BLaER1 treated with 17β-estradiol and CSF1 and Interleukin-3, amounts not matched to agents 10 nM and 100 nM (cell line): ENCODE measurements at regions not wholly inside any gene's neighbourhood (a gene's known extent, or its start where the extent isn't known, plus 50 kb on each side); places are given as distances from the start of the nearest gene placed in this dataset.

ENCODE experiments used
- H3K27ac ChIP-seq, 11 experiments: shearing (Covaris generic); formaldehyde crosslinking; 2 replicates each; pipeline ENCODE4 v1.8.1; 2022
- H3K27me3 ChIP-seq, 11 experiments: shearing (Covaris generic); formaldehyde crosslinking; 2 replicates each; pipeline ENCODE4 v1.8.1; 2022
- H3K36me3 ChIP-seq, 11 experiments: shearing (Covaris generic); formaldehyde crosslinking; 2 replicates each; pipeline ENCODE4 v1.8.1; 2022
- H3K4me1 ChIP-seq, 10 experiments: shearing (Covaris generic); formaldehyde crosslinking; 2 replicates each; pipeline ENCODE4 v1.8.1; 2022
- H3K4me2 ChIP-seq, 11 experiments: shearing (Covaris generic); formaldehyde crosslinking; 2 replicates each; pipeline ENCODE4 v1.8.1; 2022
- H3K4me3 ChIP-seq, 10 experiments: shearing (Covaris generic); formaldehyde crosslinking; 2 replicates each; pipeline ENCODE4 v1.8.1; 2022
- H3K9ac ChIP-seq, 11 experiments: shearing (Covaris generic); formaldehyde crosslinking; 2 replicates each; pipeline ENCODE4 v1.8.1; 2022
- H3K9me3 ChIP-seq, 11 experiments: shearing (Covaris generic); formaldehyde crosslinking; replicated peaks in 1 of 11; 2 replicates each; pipeline ENCODE4 v1.8.1; 2022
- H4K20me1 ChIP-seq, 11 experiments: shearing (Covaris generic); formaldehyde crosslinking; 2 replicates each; pipeline ENCODE4 v1.8.1; 2022
- Cebpa-rat ChIP-seq, 11 experiments: shearing (Covaris generic); IDR thresholded peaks; 2 replicates each; pipeline ENCODE4 v1.8.1; 2022

GRCh38 chr6:126907312-126907711 is 211.2 kb upstream of the RSPO3 start:
- H3K36me3 ChIP-seq: no peaks in the 10 kb centered on the region
- H3K27ac ChIP-seq: no peak overlapping the region
- no peak overlapping the region for H3K4me2 ChIP-seq
- no peaks in the 10 kb centered on the region for H3K27me3 ChIP-seq
- no peak overlapping the region for H3K9ac ChIP-seq
- H3K4me1 ChIP-seq: 0 out of 20 replicates have a peak, but pooled peaks cover 0 to 9% (median 0%) of the 10 kb centered on the region in 10 experiments
- TF ChIP-seq Cebpa-rat (IDR thresholded peaks at IDR 0.05): no peak
- no peaks in the 10 kb centered on the region for H4K20me1 ChIP-seq
- no peak overlapping the region for H3K4me3 ChIP-seq
- no peaks in the 10 kb centered on the region for H3K9me3 ChIP-seq

GRCh38 chr6:126907996-126908395 is 210.5 kb upstream of the RSPO3 start:
- Histone ChIP-seq H4K20me1 (no peaks in the 10 kb centered on the region), H3K9ac (no peak overlapping the region), H3K27ac (no peak overlapping the region), H3K4me3 (no peak overlapping the region), H3K27me3 (no peaks in the 10 kb centered on the region), H3K36me3 (no peaks in the 10 kb centered on the region), H3K9me3 (no peaks in the 10 kb centered on the region), H3K4me2 (no peak overlapping the region), H3K4me1 (0 out of 20 replicates have a peak, but pooled peaks cover 0 to 9% (median 0%) of the 10 kb centered on the region in 10 experiments)
- no peak for TF ChIP-seq Cebpa-rat (IDR thresholded peaks at IDR 0.05)

- H3K27me3 ChIP-seq: no peaks in the 10 kb centered on the region
- H4K20me1 ChIP-seq: no peaks in the 10 kb centered on the region
- H3K9ac ChIP-seq: no peak overlapping the region
- H3K9me3 ChIP-seq: no peaks in the 10 kb centered on the region
- no peak overlapping the region for H3K4me2 ChIP-seq
- H3K27ac ChIP-seq: no peak overlapping the region
- 0 out of 20 replicates have a peak, but pooled peaks cover 0 to 9% (median 0%) of the 10 kb centered on the region in 10 experiments for H3K4me1 ChIP-seq
- no peaks in the 10 kb centered on the region for H3K36me3 ChIP-seq
- no peak for TF ChIP-seq Cebpa-rat (IDR thresholded peaks at IDR 0.05)
- H3K4me3 ChIP-seq: no peak overlapping the region
Observed at GRCh38 chr6:126909493-126909892, 209.0 kb upstream of the RSPO3 start.

- H3K4me1 ChIP-seq: no peaks in the 10 kb centered on the region
Observed at GRCh38 chr6:126913651-126914050, 204.8 kb upstream of the RSPO3 start.

GRCh38 chr6:126914172-126914571 is 204.3 kb upstream of the RSPO3 start:
- Histone ChIP-seq H3K27ac (no peak overlapping the region), H3K4me2 (no peak overlapping the region), H3K4me1 (no peaks in the 10 kb centered on the region), H3K27me3 (no peaks in the 10 kb centered on the region), H3K9me3 (no peaks in the 10 kb centered on the region), H4K20me1 (no peaks in the 10 kb centered on the region), H3K36me3 (no peaks in the 10 kb centered on the region), H3K9ac (no peak overlapping the region), H3K4me3 (no peak overlapping the region)
- no peak for TF ChIP-seq Cebpa-rat (IDR thresholded peaks at IDR 0.05)

More at GRCh38 chr6:126913651-126914050, 204.8 kb upstream of the RSPO3 start:
- no peak overlapping the region for H3K9ac ChIP-seq
- no peaks in the 10 kb centered on the region for H4K20me1 ChIP-seq
- no peaks in the 10 kb centered on the region for H3K36me3 ChIP-seq
- H3K27me3 ChIP-seq: no peaks in the 10 kb centered on the region
- H3K27ac ChIP-seq: no peak overlapping the region
- H3K4me2 ChIP-seq: no peak overlapping the region
- no peak for TF ChIP-seq Cebpa-rat (IDR thresholded peaks at IDR 0.05)
- no peak overlapping the region for H3K4me3 ChIP-seq
- no peaks in the 10 kb centered on the region for H3K9me3 ChIP-seq

- H3K27ac ChIP-seq: no peak overlapping the region
- no peak overlapping the region for H3K4me2 ChIP-seq
- no peaks in the 10 kb centered on the region for H3K27me3 ChIP-seq
- no peaks in the 10 kb centered on the region for H3K9me3 ChIP-seq
- no peaks in the 10 kb centered on the region for H3K4me1 ChIP-seq
- no peaks in the 10 kb centered on the region for H4K20me1 ChIP-seq
- H3K4me3 ChIP-seq: no peak overlapping the region
- no peak overlapping the region for H3K9ac ChIP-seq
- no peaks in the 10 kb centered on the region for H3K36me3 ChIP-seq
- TF ChIP-seq Cebpa-rat (IDR thresholded peaks at IDR 0.05): no peak
Observed at GRCh38 chr6:126914801-126915200, 203.7 kb upstream of the RSPO3 start.

GRCh38 chr6:126919947-126920346 is 198.5 kb upstream of the RSPO3 start:
- Histone ChIP-seq H3K9me3 (no peaks in the 10 kb centered on the region), H3K27me3 (no peaks in the 10 kb centered on the region), H3K9ac (no peak overlapping the region), H4K20me1 (no peaks in the 10 kb centered on the region), H3K4me1 (no peaks in the 10 kb centered on the region), H3K4me2 (no peak overlapping the region), H3K36me3 (no peaks in the 10 kb centered on the region), H3K27ac (no peak overlapping the region), H3K4me3 (no peak overlapping the region)
- peak in 2 of 11 experiments; percentile 14 to 19; a peak in 1 of 22 replicates for TF ChIP-seq Cebpa-rat (IDR thresholded peaks at IDR 0.05)

GRCh38 chr6:126923807-126924206 is 194.7 kb upstream of the RSPO3 start:
- H3K4me2 ChIP-seq: no peak overlapping the region
- no peak for TF ChIP-seq Cebpa-rat (IDR thresholded peaks at IDR 0.05)
- no peaks in the 10 kb centered on the region for H4K20me1 ChIP-seq
- H3K27ac ChIP-seq: no peak overlapping the region
- no peaks in the 10 kb centered on the region for H3K9me3 ChIP-seq
- H3K27me3 ChIP-seq: no peaks in the 10 kb centered on the region
- H3K4me3 ChIP-seq: no peak overlapping the region
- no peak overlapping the region for H3K9ac ChIP-seq
- H3K36me3 ChIP-seq: no peaks in the 10 kb centered on the region
- H3K4me1 ChIP-seq: no peaks in the 10 kb centered on the region

GRCh38 chr6:126926926-126927325 is 191.5 kb upstream of the RSPO3 start:
- H3K4me3 ChIP-seq: no peak overlapping the region
- TF ChIP-seq Cebpa-rat (IDR thresholded peaks at IDR 0.05): no peak
- H3K9me3 ChIP-seq: no peaks in the 10 kb centered on the region
- no peaks in the 10 kb centered on the region for H3K36me3 ChIP-seq
- H3K4me2 ChIP-seq: no peak overlapping the region
- H3K27me3 ChIP-seq: no peaks in the 10 kb centered on the region
- no peaks in the 10 kb centered on the region for H4K20me1 ChIP-seq
- H3K27ac ChIP-seq: no peak overlapping the region
- no peak overlapping the region for H3K9ac ChIP-seq
- no peaks in the 10 kb centered on the region for H3K4me1 ChIP-seq

GRCh38 chr6:126927841-126928240 is 190.6 kb upstream of the RSPO3 start:
- Histone ChIP-seq H3K4me2 (no peak overlapping the region), H3K27ac (no peak overlapping the region), H3K9ac (no peak overlapping the region), H3K4me1 (no peaks in the 10 kb centered on the region), H3K36me3 (no peaks in the 10 kb centered on the region), H4K20me1 (no peaks in the 10 kb centered on the region), H3K9me3 (no peaks in the 10 kb centered on the region), H3K27me3 (no peaks in the 10 kb centered on the region), H3K4me3 (no peak overlapping the region)
- TF ChIP-seq Cebpa-rat (IDR thresholded peaks at IDR 0.05): no peak
